SIG-M5 treated with dmso at 0.1 percent for 504 hours (cell line): ENCODE measurements at regions not wholly inside any gene's neighbourhood (a gene's known extent, or its start where the extent isn't known, plus 50 kb on each side); places are given as distances from the start of the nearest gene placed in this dataset.
"Not testable (repeated sequence)": the region's sequence is repeated elsewhere in the genome, so short reads cannot be mapped to it uniquely, and the experiment has no call there.

ENCODE experiments used
- DNase-seq: peaks from one replicate; lab custom pipeline; 2025; ENCODE audit not compliant: unreplicated experiment; lab: John Stamatoyannopoulos, UW

- not testable (repeated sequence) for DNase-seq
Observed at GRCh38 chr10:46740368-46740767, 161.4 kb downstream of the SYT15 start.

- not testable (repeated sequence) for DNase-seq
Observed at GRCh38 chr10:46749003-46749402, 162.2 kb upstream of the PTPN20 start.

- DNase-seq: not testable (repeated sequence)
Observed at GRCh38 chr10:46749470-46749869, 161.8 kb upstream of the PTPN20 start.

- DNase-seq: not testable (repeated sequence)
Observed at GRCh38 chr10:46753763-46754162, 157.5 kb upstream of the PTPN20 start.

- DNase-seq: not testable (repeated sequence)
Observed at GRCh38 chr10:46761471-46761870, 149.8 kb upstream of the PTPN20 start.

- DNase-seq: not testable (repeated sequence)
Observed at GRCh38 chr10:46768515-46769291, 142.5 kb upstream of the PTPN20 start.

GRCh38 chr10:46773178-46773896 is 137.9 kb upstream of the PTPN20 start:
- DNase-seq: not testable (repeated sequence)

- DNase-seq: not testable (repeated sequence)
Observed at GRCh38 chr10:46773897-46774236, 137.4 kb upstream of the PTPN20 start.

GRCh38 chr10:46774366-46774765 is 136.9 kb upstream of the PTPN20 start:
- not testable (repeated sequence) for DNase-seq

- not testable (repeated sequence) for DNase-seq
Observed at GRCh38 chr10:46774945-46775667, 136.1 kb upstream of the PTPN20 start.

GRCh38 chr10:46775668-46776059 is 135.6 kb upstream of the PTPN20 start:
- DNase-seq: not testable (repeated sequence)

- not testable (repeated sequence) for DNase-seq
Observed at GRCh38 chr10:46779571-46779970, 131.7 kb upstream of the PTPN20 start.

GRCh38 chr10:46780164-46780563 is 131.1 kb upstream of the PTPN20 start:
- DNase-seq: not testable (repeated sequence)

GRCh38 chr10:46781001-46781400 is 130.2 kb upstream of the PTPN20 start:
- not testable (repeated sequence) for DNase-seq

GRCh38 chr10:46782001-46782874 is 129.0 kb upstream of the PTPN20 start:
- not testable (repeated sequence) for DNase-seq

GRCh38 chr10:46784665-46785064 is 126.6 kb upstream of the PTPN20 start:
- DNase-seq: not testable (repeated sequence)

- not testable (repeated sequence) for DNase-seq
Observed at GRCh38 chr10:46786125-46786517, 125.1 kb upstream of the PTPN20 start.

GRCh38 chr10:46786518-46787320 is 124.5 kb upstream of the PTPN20 start:
- DNase-seq: peak; percentile 29

- peak; percentile 20 for DNase-seq
Observed at GRCh38 chr10:46787321-46787615, 124.0 kb upstream of the PTPN20 start.
